ENCODE measurements at regions not wholly inside any gene's neighbourhood (a gene's known extent, or its start where the extent isn't known, plus 50 kb on each side); places are given as distances from the start of the nearest gene placed in this dataset.

DNA sequence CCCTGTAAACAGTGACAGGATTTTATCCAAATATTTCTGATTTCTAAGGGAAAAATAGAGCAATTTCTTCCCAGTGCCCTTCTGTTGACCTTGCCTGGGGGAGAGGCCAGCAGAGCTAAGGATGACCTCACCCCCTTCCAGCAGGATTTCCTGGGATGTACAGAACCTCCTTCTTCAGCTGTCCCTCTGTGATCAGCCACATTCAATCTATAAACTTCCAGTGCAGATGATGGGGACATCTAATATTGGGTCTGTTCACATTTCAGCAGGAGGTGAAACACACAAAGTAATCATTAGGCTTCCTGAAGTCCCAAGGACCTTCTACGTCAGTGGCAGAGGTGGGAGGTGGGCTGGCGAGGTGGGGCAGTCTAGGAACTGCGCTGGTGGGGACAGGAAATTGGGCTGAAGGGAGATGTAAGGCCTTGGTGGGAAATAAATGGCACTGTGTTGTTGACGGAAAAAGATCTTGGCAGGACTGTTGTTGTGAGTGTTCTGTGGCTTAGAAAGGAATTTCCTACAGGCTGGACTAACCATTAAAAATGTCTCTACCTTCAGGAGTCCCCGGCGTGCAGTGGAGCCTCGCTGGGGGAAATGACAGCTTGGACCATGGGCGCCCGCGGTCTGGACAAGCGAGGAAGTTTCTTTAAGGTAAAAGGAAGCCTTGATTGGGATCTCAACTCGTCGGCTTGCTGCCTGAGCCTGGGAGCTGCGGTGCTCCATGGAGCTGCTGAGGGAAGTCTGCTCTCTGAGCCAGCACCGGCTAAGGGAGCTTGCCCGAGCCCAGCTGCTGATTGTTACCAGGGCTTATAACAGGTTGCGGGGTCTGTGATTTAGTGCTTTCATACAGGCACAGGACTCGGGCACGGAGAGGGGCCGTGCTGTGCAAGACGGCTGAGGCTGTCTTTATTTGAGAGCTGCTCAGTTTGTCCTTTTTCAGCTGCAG, 127.9 kb upstream of the NAA20 start:
- ATAC-seq = peak; percentile 75
- TF ChIP-seq PATZ1 (CRISPR knock-in tag; IDR thresholded peaks at IDR 0.05; ENCODE audit: borderline replicate concordance) (no peak), PPARA (CRISPR knock-in tag; IDR thresholded peaks at IDR 0.05; ENCODE audit: borderline replicate concordance) (no peak), GLIS3 (CRISPR knock-in tag; IDR thresholded peaks at IDR 0.05) (no peak), TOX (CRISPR knock-in tag; IDR thresholded peaks at IDR 0.05; ENCODE audit: borderline replicate concordance) (no peak), ZC3H10 (CRISPR knock-in tag; IDR thresholded peaks at IDR 0.05) (no peak), SNAI2 (CRISPR knock-in tag; IDR thresholded peaks at IDR 0.05) (no peak), TCF4 (CRISPR knock-in tag; IDR thresholded peaks at IDR 0.05; ENCODE audit: borderline replicate concordance) (no peak), RARB (CRISPR knock-in tag; IDR thresholded peaks at IDR 0.05) (no peak), ISL1 (CRISPR knock-in tag; IDR thresholded peaks at IDR 0.05) (no peak), ZFP3 (CRISPR knock-in tag; IDR thresholded peaks at IDR 0.05) (no peak), ZFP30 (CRISPR knock-in tag; IDR thresholded peaks at IDR 0.05) (no peak), POU6F1 (CRISPR knock-in tag; IDR thresholded peaks at IDR 0.05; ENCODE audit: borderline replicate concordance, low read depth) (no peak), ESRRG (CRISPR knock-in tag; IDR thresholded peaks at IDR 0.05) (no peak), ZNF565 (CRISPR knock-in tag; conservative IDR thresholded peaks at IDR 0.05; ENCODE audit: low read depth) (no peak), ZNF8 (CRISPR knock-in tag; IDR thresholded peaks at IDR 0.05) (no peak), CSDC2 (CRISPR knock-in tag; IDR thresholded peaks at IDR 0.05) (no peak), BACH2 (CRISPR knock-in tag; IDR thresholded peaks at IDR 0.05; ENCODE audit: borderline replicate concordance) (no peak)
- TF ChIP-seq, protein P1, sequence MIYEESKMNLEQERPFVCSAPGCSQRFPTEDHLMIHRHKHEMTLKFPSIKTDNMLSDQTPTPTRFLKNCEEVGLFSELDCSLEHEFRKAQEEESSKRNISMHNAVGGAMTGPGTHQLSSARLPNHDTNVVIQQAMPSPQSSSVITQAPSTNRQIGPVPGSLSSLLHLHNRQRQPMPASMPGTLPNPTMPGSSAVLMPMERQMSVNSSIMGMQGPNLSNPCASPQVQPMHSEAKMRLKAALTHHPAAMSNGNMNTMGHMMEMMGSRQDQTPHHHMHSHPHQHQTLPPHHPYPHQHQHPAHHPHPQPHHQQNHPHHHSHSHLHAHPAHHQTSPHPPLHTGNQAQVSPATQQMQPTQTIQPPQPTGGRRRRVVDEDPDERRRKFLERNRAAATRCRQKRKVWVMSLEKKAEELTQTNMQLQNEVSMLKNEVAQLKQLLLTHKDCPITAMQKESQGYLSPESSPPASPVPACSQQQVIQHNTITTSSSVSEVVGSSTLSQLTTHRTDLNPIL (CRISPR knock-in tag; IDR thresholded peaks at IDR 0.05; ENCODE audit: low read depth) = no peak
- TF ChIP-seq, protein P2, sequence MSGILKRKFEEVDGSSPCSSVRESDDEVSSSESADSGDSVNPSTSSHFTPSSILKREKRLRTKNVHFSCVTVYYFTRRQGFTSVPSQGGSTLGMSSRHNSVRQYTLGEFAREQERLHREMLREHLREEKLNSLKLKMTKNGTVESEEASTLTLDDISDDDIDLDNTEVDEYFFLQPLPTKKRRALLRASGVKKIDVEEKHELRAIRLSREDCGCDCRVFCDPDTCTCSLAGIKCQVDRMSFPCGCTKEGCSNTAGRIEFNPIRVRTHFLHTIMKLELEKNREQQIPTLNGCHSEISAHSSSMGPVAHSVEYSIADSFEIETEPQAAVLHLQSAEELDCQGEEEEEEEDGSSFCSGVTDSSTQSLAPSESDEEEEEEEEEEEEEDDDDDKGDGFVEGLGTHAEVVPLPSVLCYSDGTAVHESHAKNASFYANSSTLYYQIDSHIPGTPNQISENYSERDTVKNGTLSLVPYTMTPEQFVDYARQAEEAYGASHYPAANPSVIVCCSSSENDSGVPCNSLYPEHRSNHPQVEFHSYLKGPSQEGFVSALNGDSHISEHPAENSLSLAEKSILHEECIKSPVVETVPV (CRISPR knock-in tag; IDR thresholded peaks at IDR 0.05) = no peak
- TF ChIP-seq, protein P3, sequence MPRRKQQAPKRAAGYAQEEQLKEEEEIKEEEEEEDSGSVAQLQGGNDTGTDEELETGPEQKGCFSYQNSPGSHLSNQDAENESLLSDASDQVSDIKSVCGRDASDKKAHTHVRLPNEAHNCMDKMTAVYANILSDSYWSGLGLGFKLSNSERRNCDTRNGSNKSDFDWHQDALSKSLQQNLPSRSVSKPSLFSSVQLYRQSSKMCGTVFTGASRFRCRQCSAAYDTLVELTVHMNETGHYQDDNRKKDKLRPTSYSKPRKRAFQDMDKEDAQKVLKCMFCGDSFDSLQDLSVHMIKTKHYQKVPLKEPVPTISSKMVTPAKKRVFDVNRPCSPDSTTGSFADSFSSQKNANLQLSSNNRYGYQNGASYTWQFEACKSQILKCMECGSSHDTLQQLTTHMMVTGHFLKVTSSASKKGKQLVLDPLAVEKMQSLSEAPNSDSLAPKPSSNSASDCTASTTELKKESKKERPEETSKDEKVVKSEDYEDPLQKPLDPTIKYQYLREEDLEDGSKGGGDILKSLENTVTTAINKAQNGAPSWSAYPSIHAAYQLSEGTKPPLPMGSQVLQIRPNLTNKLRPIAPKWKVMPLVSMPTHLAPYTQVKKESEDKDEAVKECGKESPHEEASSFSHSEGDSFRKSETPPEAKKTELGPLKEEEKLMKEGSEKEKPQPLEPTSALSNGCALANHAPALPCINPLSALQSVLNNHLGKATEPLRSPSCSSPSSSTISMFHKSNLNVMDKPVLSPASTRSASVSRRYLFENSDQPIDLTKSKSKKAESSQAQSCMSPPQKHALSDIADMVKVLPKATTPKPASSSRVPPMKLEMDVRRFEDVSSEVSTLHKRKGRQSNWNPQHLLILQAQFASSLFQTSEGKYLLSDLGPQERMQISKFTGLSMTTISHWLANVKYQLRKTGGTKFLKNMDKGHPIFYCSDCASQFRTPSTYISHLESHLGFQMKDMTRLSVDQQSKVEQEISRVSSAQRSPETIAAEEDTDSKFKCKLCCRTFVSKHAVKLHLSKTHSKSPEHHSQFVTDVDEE (CRISPR knock-in tag; IDR thresholded peaks at IDR 0.05) = no peak

DNA sequence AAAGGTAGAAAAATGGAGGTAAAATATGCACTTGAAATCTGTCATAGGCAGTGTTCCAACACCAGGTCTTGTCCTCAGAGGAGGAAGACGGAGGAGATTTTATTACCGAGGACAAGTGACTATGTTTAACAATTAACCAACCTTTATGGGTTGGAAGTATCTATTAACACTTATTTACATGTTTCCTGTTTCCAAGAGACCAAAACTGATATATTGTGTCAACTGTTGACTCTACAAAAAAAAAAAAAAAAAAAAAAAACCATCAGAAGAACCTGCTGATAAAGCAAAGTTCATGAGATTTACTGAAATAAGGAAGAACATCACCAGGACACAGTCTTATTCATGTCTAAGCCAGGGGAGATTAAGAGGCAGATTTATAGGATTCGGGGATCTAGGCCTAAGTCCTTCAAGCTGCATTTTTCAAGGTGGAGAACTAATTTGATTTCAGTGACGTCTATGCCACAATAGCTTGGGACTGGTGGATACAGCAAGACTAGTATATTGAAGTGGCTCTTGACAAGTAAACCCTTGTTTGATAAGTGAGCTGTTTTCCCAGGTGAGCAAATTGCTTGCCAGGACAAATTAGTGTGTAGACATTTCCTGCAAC, 126.6 kb upstream of the NAA20 start:
- no peak for ATAC-seq
- TF ChIP-seq, protein P2 (CRISPR knock-in tag; IDR thresholded peaks at IDR 0.05) = no peak
- TF ChIP-seq CSDC2 (CRISPR knock-in tag; IDR thresholded peaks at IDR 0.05) (no peak), PATZ1 (CRISPR knock-in tag; IDR thresholded peaks at IDR 0.05; ENCODE audit: borderline replicate concordance) (no peak), TCF4 (CRISPR knock-in tag; IDR thresholded peaks at IDR 0.05; ENCODE audit: borderline replicate concordance) (no peak), ARNTL (CRISPR knock-in tag; IDR thresholded peaks at IDR 0.05; ENCODE audit: borderline replicate concordance, low read depth) (no peak), OSR1 (CRISPR knock-in tag; IDR thresholded peaks at IDR 0.05) (no peak), GLIS3 (CRISPR knock-in tag; IDR thresholded peaks at IDR 0.05) (no peak), ISL1 (CRISPR knock-in tag; IDR thresholded peaks at IDR 0.05) (no peak), ESRRG (CRISPR knock-in tag; IDR thresholded peaks at IDR 0.05) (no peak), ZFP30 (CRISPR knock-in tag; IDR thresholded peaks at IDR 0.05) (no peak), POU6F1 (CRISPR knock-in tag; IDR thresholded peaks at IDR 0.05; ENCODE audit: borderline replicate concordance, low read depth) (no peak), BACH2 (CRISPR knock-in tag; IDR thresholded peaks at IDR 0.05; ENCODE audit: borderline replicate concordance) (no peak), ZFP3 (CRISPR knock-in tag; IDR thresholded peaks at IDR 0.05) (no peak)
